CD14-positive monocyte (primary cell): ENCODE measurements at regions not wholly inside any gene's neighbourhood (a gene's known extent, or its start where the extent isn't known, plus 50 kb on each side); places are given as distances from the start of the nearest gene placed in this dataset.

Source experiments
- DNase-seq, 3 donors: peaks; one replicate each; pipeline ENCODE4 v3.0.0-alpha.2; 2011 to 2022
- H2AFZ ChIP-seq: 2 replicates; pipeline ENCODE4 v1.6.0; 2012; ENCODE audit warnings: mild to moderate bottlenecking, low read depth, low read length, inconsistent platforms; ENCODE audit not compliant: insufficient read depth, poor library complexity, severe bottlenecking
- H3K27ac ChIP-seq, 2 donors: 1 replicate in 1 of 2; 2 replicates in 1 of 2; pipeline ENCODE4 v1.5.1; 2012 to 2013; ENCODE audit warnings: low read length in 2 of 2, control low read depth in 1 of 2, inconsistent platforms in 1 of 2, low read depth in 1 of 2, mild to moderate bottlenecking in 1 of 2
- H3K27me3 ChIP-seq, 2 donors: one replicate each; pipeline versions ENCODE4 v1.6.0 to v1.6.1; 2011 to 2013; ENCODE audit warnings: low read length in 2 of 2; ENCODE audit not compliant: control insufficient read depth in 2 of 2, insufficient read depth in 2 of 2
- H3K36me3 ChIP-seq, 2 donors: replicated peaks in 1 of 2; 1 replicate in 1 of 2; 2 replicates in 1 of 2; pipeline versions ENCODE4 v1.5.1 to v1.6.1; 2012 to 2013; ENCODE audit warnings: low read length in 2 of 2, control low read depth in 1 of 2, inconsistent platforms in 1 of 2, mild to moderate bottlenecking in 1 of 2; ENCODE audit not compliant: insufficient read depth in 2 of 2, control insufficient read depth in 1 of 2
- H3K4me1 ChIP-seq, 2 donors: 1 replicate in 1 of 2; 2 replicates in 1 of 2; pipeline versions ENCODE4 v1.5.1 to v1.6.1; 2012 to 2013; ENCODE audit warnings: low read length in 2 of 2, control low read depth in 1 of 2, inconsistent platforms in 1 of 2, mild to moderate bottlenecking in 1 of 2, moderate library complexity in 1 of 2; ENCODE audit not compliant: insufficient read depth in 2 of 2, control insufficient read depth in 1 of 2
- H3K4me2 ChIP-seq: replicated peaks from 2 replicates; pipeline ENCODE3; 2012; ENCODE audit warnings: low read length, moderate library complexity, mild to moderate bottlenecking; ENCODE audit not compliant: poor library complexity, severe bottlenecking; ENCODE audit errors: extremely low read depth
- H3K4me3 ChIP-seq, 3 experiments: fragments of 200-600 bp in 1 of 3; sonication (generic) in 1 of 3; replicated peaks in 1 of 3; 1 replicate in 2 of 3; 2 replicates in 1 of 3; pipeline ENCODE4 v1.5.1; 2011 to 2013; ENCODE audit warnings: low read length in 3 of 3, mild to moderate bottlenecking in 3 of 3, control low read depth in 2 of 3, low read depth in 2 of 3, inconsistent platforms in 1 of 3, moderate library complexity in 1 of 3
- H3K79me2 ChIP-seq: 2 replicates; pipeline ENCODE4 v1.6.0; 2012; ENCODE audit warnings: mild to moderate bottlenecking, control low read depth, inconsistent platforms, low read length, moderate library complexity; ENCODE audit not compliant: insufficient read depth
- H3K9ac ChIP-seq: 2 replicates; pipeline ENCODE4 v1.6.0; 2017; ENCODE audit warnings: low read length, mild to moderate bottlenecking; ENCODE audit not compliant: insufficient read depth, poor library complexity, severe bottlenecking
- H3K9me3 ChIP-seq, 2 donors: replicated peaks in 1 of 2; 1 replicate in 1 of 2; 2 replicates in 1 of 2; pipeline versions ENCODE4 v1.5.1 to v1.6.1; 2012 to 2013; ENCODE audit warnings: low read length in 2 of 2, control low read depth in 1 of 2; ENCODE audit not compliant: control insufficient read depth in 1 of 2, insufficient read depth in 1 of 2
- H4K20me1 ChIP-seq: 2 replicates; pipeline ENCODE4 v1.6.0; 2012; ENCODE audit warnings: mild to moderate bottlenecking, low read length, control low read depth, moderate library complexity; ENCODE audit not compliant: insufficient read depth
- H3K27ac Mint-ChIP-seq, 7 donors: one replicate each; pipeline ENCODE4 v1.8.0; 2020; ENCODE audit warnings: mild to moderate bottlenecking in 7 of 7, mixed read lengths in 7 of 7, moderate library complexity in 6 of 7, inconsistent platforms in 2 of 7
- H3K27me3 Mint-ChIP-seq, 3 donors: one replicate each; pipeline ENCODE4 v1.8.0; 2021 to 2022; ENCODE audit warnings: low read depth in 3 of 3, mild to moderate bottlenecking in 3 of 3, mixed read lengths in 3 of 3, moderate library complexity in 3 of 3, inconsistent platforms in 1 of 3
- H3K36me3 Mint-ChIP-seq, 2 donors: one replicate each; pipeline ENCODE4 v1.8.0; 2020; ENCODE audit warnings: mixed read lengths in 2 of 2, inconsistent platforms in 1 of 2, mild to moderate bottlenecking in 1 of 2
- H3K4me1 Mint-ChIP-seq: one replicate; pipeline ENCODE4 v1.8.0; 2020; ENCODE audit warnings: mild to moderate bottlenecking, mixed read lengths
- H3K4me3 Mint-ChIP-seq, 2 donors: one replicate each; pipeline ENCODE4 v1.8.0; 2020; ENCODE audit warnings: mild to moderate bottlenecking in 2 of 2, mixed read lengths in 2 of 2, moderate library complexity in 1 of 2
- H3K9me3 Mint-ChIP-seq, 7 donors: one replicate each; pipeline ENCODE4 v1.8.0; 2020 to 2022; ENCODE audit warnings: mixed read lengths in 7 of 7, mild to moderate bottlenecking in 6 of 7, moderate library complexity in 6 of 7, inconsistent platforms in 2 of 7
- WGBS: methylation state at CpG from one replicate; pipeline ENCODE4 v1.1.5; 2013; ENCODE audit warnings: missing lambda C conversion rate; ENCODE audit not compliant: insufficient coverage; 5-methylcytosine and 5-hydroxymethylcytosine counted together
- intact Hi-C, 2 donors: fragments of 100-400 bp; cut with micrococcal nuclease; formaldehyde crosslinking; loops; one replicate each; pipeline versions ENCODE4 v1.15.0 to v1.15.1; 2023
- TF ChIP-seq, protein P1 (sequence below): fragments of 200-600 bp; IDR thresholded peaks from one replicate; pipeline ENCODE4 v1.8.0; 2022; ENCODE audit warnings: antibody characterized with exemption, mild to moderate bottlenecking

DNA sequence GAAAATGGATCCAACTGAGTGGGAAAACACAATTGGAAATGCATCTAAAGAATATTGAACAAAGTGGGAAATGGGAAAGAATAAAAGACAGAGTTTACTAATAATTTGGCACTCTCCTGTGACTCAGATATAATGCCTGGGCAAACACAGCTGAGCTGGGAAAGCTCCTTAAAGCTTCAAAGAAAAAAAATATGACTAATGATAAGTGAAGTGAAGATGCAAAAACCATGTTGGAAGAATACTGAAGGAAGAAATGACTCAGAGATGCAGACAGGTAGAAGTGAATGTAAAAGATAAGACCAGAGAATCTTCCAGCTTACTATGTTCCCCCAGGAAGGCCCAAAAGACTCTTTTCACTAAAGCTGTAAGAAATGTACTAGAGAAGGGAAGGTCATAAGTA is 62.4 kb upstream of the FOXG1 start:
- Histone ChIP-seq H3K4me3 (no peak overlapping the region), H3K27ac (no peak overlapping the region), H3K4me1 (no peaks in the 10 kb centered on the region), H3K9ac (no peak overlapping the region), H3K27me3 (no peaks in the 10 kb centered on the region), H3K4me2 (no peak overlapping the region), H3K36me3 (no peaks in the 10 kb centered on the region), H3K79me2 (no peaks in the 10 kb centered on the region), H4K20me1 (no peaks in the 10 kb centered on the region), H2AFZ (no peak overlapping the region), H3K9me3 (no peaks in the 10 kb centered on the region)
- Mint-ChIP-seq H3K9me3 (peaks cover 0 to under 1% (median 0%) of the 10 kb centered on the region in 7 donors), H3K36me3 (no peaks in the 10 kb centered on the region), H3K4me1 (no peaks in the 10 kb centered on the region), H3K27ac (no peak overlapping the region), H3K4me3 (no peak overlapping the region), H3K27me3 (peaks cover 0 to 2% (median 1%) of the 10 kb centered on the region in 3 donors)
- intact Hi-C loops = no loop called here
- TF ChIP-seq, protein P1, sequence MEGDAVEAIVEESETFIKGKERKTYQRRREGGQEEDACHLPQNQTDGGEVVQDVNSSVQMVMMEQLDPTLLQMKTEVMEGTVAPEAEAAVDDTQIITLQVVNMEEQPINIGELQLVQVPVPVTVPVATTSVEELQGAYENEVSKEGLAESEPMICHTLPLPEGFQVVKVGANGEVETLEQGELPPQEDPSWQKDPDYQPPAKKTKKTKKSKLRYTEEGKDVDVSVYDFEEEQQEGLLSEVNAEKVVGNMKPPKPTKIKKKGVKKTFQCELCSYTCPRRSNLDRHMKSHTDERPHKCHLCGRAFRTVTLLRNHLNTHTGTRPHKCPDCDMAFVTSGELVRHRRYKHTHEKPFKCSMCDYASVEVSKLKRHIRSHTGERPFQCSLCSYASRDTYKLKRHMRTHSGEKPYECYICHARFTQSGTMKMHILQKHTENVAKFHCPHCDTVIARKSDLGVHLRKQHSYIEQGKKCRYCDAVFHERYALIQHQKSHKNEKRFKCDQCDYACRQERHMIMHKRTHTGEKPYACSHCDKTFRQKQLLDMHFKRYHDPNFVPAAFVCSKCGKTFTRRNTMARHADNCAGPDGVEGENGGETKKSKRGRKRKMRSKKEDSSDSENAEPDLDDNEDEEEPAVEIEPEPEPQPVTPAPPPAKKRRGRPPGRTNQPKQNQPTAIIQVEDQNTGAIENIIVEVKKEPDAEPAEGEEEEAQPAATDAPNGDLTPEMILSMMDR = no peak
- no peak for DNase-seq

DNA sequence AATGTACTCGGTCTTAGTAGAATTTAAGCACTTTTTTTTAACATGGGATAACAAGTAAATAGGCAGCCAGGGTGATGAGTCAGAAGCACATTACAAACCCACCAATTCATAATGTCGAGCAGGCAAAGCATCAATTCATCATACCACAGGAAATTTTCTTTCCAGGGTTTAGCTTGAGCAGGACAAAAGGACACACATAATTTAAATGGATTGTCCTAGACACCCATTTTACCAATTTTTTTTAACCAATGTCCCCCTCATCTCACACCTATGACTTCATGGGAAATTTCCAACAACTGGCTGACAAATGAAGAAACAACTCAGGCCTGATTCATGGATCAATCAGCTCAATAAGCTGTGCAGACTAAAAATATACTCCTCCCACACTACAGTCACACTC is 58.8 kb upstream of the FOXG1 start:
- H3K9ac ChIP-seq = no peak overlapping the region
- peaks cover 0 to 3% (median 0%) of the 10 kb centered on the region in 7 donors for H3K9me3 Mint-ChIP-seq

More for the DNA sequence above, 58.8 kb upstream of the FOXG1 start:
- intact Hi-C loops = no loop called here
- Histone ChIP-seq H3K4me3 (no peak overlapping the region), H3K36me3 (no peaks in the 10 kb centered on the region), H3K4me2 (no peak overlapping the region), H3K9me3 (no peaks in the 10 kb centered on the region), H3K4me1 (no peaks in the 10 kb centered on the region), H3K27ac (no peak overlapping the region), H3K79me2 (no peaks in the 10 kb centered on the region), H3K27me3 (no peaks in the 10 kb centered on the region), H4K20me1 (no peaks in the 10 kb centered on the region), H2AFZ (no peak overlapping the region)
- Mint-ChIP-seq H3K27ac (no peak overlapping the region), H3K27me3 (peaks cover 1 to 2% (median 2%) of the 10 kb centered on the region in 3 donors), H3K4me3 (no peak overlapping the region), H3K4me1 (no peaks in the 10 kb centered on the region), H3K36me3 (no peaks in the 10 kb centered on the region)
- TF ChIP-seq, protein P1 = no peak
- DNase-seq = no peak
- WGBS = 83% methylated on average over 1 of the region's 2 CpGs
